PC-3 (cell line): ENCODE measurements at regions not wholly inside any gene's neighbourhood (a gene's known extent, or its start where the extent isn't known, plus 50 kb on each side); places are given as distances from the start of the nearest gene placed in this dataset.

Experiments
- ATAC-seq: fragments of 200-7000 bp; cut with Tn5 transposase; 2 replicates; pipeline ENCODE4 v1.9.1; 2020; ENCODE audit warnings: mild to moderate bottlenecking, moderate library complexity
- BruUV-seq: library from RNA; stranded (reverse); fragments of 400-500 nt; replicated peaks from 2 replicates; lab custom pipeline; 2021; lab: Mats Ljungman, UMichigan
- CTCF ChIA-PET: fragments of 300-600 bp; sonication (Branson Sonifier 250); formaldehyde crosslinking; loops from one replicate; lab custom pipeline; 2022; ENCODE audit warnings: antibody characterized with exemption; lab: Charles Lee
- POLR2A ChIA-PET: fragments of 300-600 bp; sonication (Branson Sonifier 250); formaldehyde crosslinking; loops from one replicate; lab custom pipeline; 2022; ENCODE audit warnings: antibody characterized with exemption; ENCODE audit not compliant: unreplicated experiment; lab: Charles Lee
- DNase-seq: peaks from one replicate; pipeline ENCODE4 v3.0.0-alpha.2; 2015
- H2AFZ ChIP-seq: fragments of 300-600 bp; sonication (generic); 2 replicates; pipeline ENCODE4 v1.6.0; 2016; ENCODE audit warnings: antibody characterized with exemption, low read length
- H3F3A ChIP-seq: fragments of 300-600 bp; sonication (generic); one replicate; pipeline ENCODE4 v1.6.0; 2017; ENCODE audit warnings: antibody characterized with exemption, low read length, control low read depth, mild to moderate bottlenecking; ENCODE audit not compliant: unreplicated experiment
- H3K27ac ChIP-seq: fragments of 300-600 bp; sonication (generic); 2 replicates; pipeline ENCODE4 v1.5.1; 2016; ENCODE audit warnings: mild to moderate bottlenecking, low read length
- H3K27me3 ChIP-seq: fragments of 300-600 bp; sonication (generic); 2 replicates; pipeline ENCODE4 v1.6.1; 2016; ENCODE audit warnings: low read length, mixed read lengths
- H3K36me3 ChIP-seq: fragments of 300-600 bp; sonication (generic); 2 replicates; pipeline ENCODE4 v1.6.1; 2016; ENCODE audit warnings: low read depth, mixed run types, low read length, mixed read lengths
- H3K4me1 ChIP-seq: fragments of 300-600 bp; sonication (generic); 2 replicates; pipeline ENCODE4 v1.5.1; 2016; ENCODE audit warnings: low read length; ENCODE audit not compliant: insufficient read depth
- H3K4me2 ChIP-seq: fragments of 300-600 bp; sonication (generic); 2 replicates; pipeline ENCODE4 v1.6.0; 2016; ENCODE audit warnings: low read length
- H3K4me3 ChIP-seq: fragments of 300-600 bp; sonication (generic); 2 replicates; pipeline ENCODE4 v1.5.1; 2016; ENCODE audit warnings: mild to moderate bottlenecking, low read length, mixed read lengths
- H3K79me2 ChIP-seq: fragments of 300-600 bp; sonication (generic); 2 replicates; pipeline ENCODE4 v1.6.1; 2017; ENCODE audit warnings: low read length, mixed read lengths
- H3K9ac ChIP-seq: fragments of 300-600 bp; sonication (generic); 2 replicates; pipeline ENCODE4 v1.6.0; 2016; ENCODE audit warnings: mild to moderate bottlenecking, low read length
- H3K9me2 ChIP-seq: fragments of 300-600 bp; sonication (generic); replicated peaks from 2 replicates; pipeline ENCODE4 v1.6.1; 2016; ENCODE audit warnings: mixed run types, low read length, mixed read lengths
- H3K9me3 ChIP-seq: fragments of 300-600 bp; sonication (generic); 2 replicates; pipeline ENCODE4 v1.6.1; 2016; ENCODE audit warnings: low read length, mixed read lengths
- H4K20me1 ChIP-seq: fragments of 300-600 bp; sonication (generic); 2 replicates; pipeline ENCODE4 v1.6.1; 2016; ENCODE audit warnings: low read length, mixed read lengths
- CTCF ChIP-seq: fragments of 300-600 bp; sonication (generic); conservative IDR thresholded peaks from 2 replicates; pipeline ENCODE4 v1.5.1; 2017; ENCODE audit warnings: antibody characterized with exemption, low read depth, mild to moderate bottlenecking, low read length
- EZH2 ChIP-seq: fragments of 300-600 bp; sonication (generic); IDR thresholded peaks from one replicate; pipeline ENCODE4 v1.6.1; 2017; ENCODE audit warnings: antibody characterized with exemption, mild to moderate bottlenecking, low read length; ENCODE audit not compliant: unreplicated experiment
- EZH2phosphoT487 ChIP-seq: fragments of 300-600 bp; sonication (generic); IDR thresholded peaks from 2 replicates; pipeline ENCODE4 v1.6.1; 2018; ENCODE audit warnings: mild to moderate bottlenecking, antibody characterized with exemption, low read length, borderline replicate concordance
- intact Hi-C: fragments of 100-400 bp; cut with micrococcal nuclease; formaldehyde crosslinking; loops from 2 replicates; pipeline ENCODE4 v1.9.0; 2023

- Histone ChIP-seq H3K4me3 (no peak overlapping the region), H3F3A (no peaks in the 10 kb centered on the region), H3K9me2 (no peaks in the 10 kb centered on the region), H3K27me3 (no peaks in the 10 kb centered on the region; the same call in 1 of the 2 replicates), H3K27ac (no peak overlapping the region), H3K9ac (no peak overlapping the region), H3K4me2 (no peak overlapping the region), H3K9me3 (no peaks in the 10 kb centered on the region), H3K79me2 (no peaks in the 10 kb centered on the region), H4K20me1 (no peaks in the 10 kb centered on the region), H2AFZ (no peak overlapping the region), H3K4me1 (no peaks in the 10 kb centered on the region), H3K36me3 (no peaks in the 10 kb centered on the region)
- DNase-seq = no peak
- ChIA-PET CTCF (no interaction called here), POLR2A (no interaction called here)
- ATAC-seq = no peak
- no TSS peak for BruUV-seq
- intact Hi-C loops = no loop called here
- no peak for TF ChIP-seq EZH2phosphoT487
- no peak for TF ChIP-seq CTCF
- no peak for TF ChIP-seq EZH2
Measured at GRCh38 chr22:22123118-22123959, 121.2 kb upstream of the VPREB1 start.

- Histone ChIP-seq H3K9me3 (no peaks in the 10 kb centered on the region), H3K4me3 (no peak overlapping the region), H3K27ac (no peak overlapping the region), H3K9ac (no peak overlapping the region), H3K27me3 (no peaks in the 10 kb centered on the region; the same call in 1 of the 2 replicates), H3F3A (no peaks in the 10 kb centered on the region), H3K79me2 (no peaks in the 10 kb centered on the region), H2AFZ (no peak overlapping the region), H3K9me2 (no peaks in the 10 kb centered on the region), H3K4me2 (no peak overlapping the region), H3K36me3 (no peaks in the 10 kb centered on the region), H4K20me1 (no peaks in the 10 kb centered on the region), H3K4me1 (no peaks in the 10 kb centered on the region)
- TF ChIP-seq EZH2phosphoT487 = no peak
- no peak for TF ChIP-seq CTCF
- TF ChIP-seq EZH2 = no peak
- DNase-seq = no peak
- BruUV-seq = no TSS peak
- intact Hi-C loops = no loop called here
- ATAC-seq = no peak
- ChIA-PET CTCF (interaction anchor here (0.6 kb wide), 1 partner anchor 9 kb away, joined by 3 read pairs; no protein-coding TSS in a partner anchor), POLR2A (no interaction called here)
Measured at GRCh38 chr22:22122348-22123117, 122.1 kb upstream of the VPREB1 start.
